Lung (tissue), 11 donors: ENCODE measurements at regions not wholly inside any gene's neighbourhood (a gene's known extent, or its start where the extent isn't known, plus 50 kb on each side); places are given as distances from the start of the nearest gene placed in this dataset.

Source experiments
- ATAC-seq: fragments of 200-7000 bp; cut with Tn5 transposase; one replicate; pipeline ENCODE4 v1.9.1; 2020; ENCODE audit warnings: moderate number of reproducible peaks; ENCODE audit not compliant: insufficient read depth, low FRiP score
- DNase-seq, 3 donors: peaks; one replicate each; pipeline ENCODE4 v3.0.0-alpha.2; 2013 to 2017
- H3K27ac ChIP-seq, 2 donors: one replicate each; pipeline ENCODE4 v1.5.1; 2013; ENCODE audit warnings: mild to moderate bottlenecking in 2 of 2, moderate library complexity in 2 of 2, control low read depth in 1 of 2, inconsistent platforms in 1 of 2, low read depth in 1 of 2, low read length in 1 of 2
- H3K27me3 ChIP-seq, 3 donors: one replicate each; pipeline ENCODE4 v1.5.1; 2013; ENCODE audit warnings: low read length in 2 of 3; ENCODE audit not compliant: control insufficient read depth in 3 of 3, insufficient read depth in 3 of 3
- H3K36me3 ChIP-seq, 4 donors: one replicate each; pipeline ENCODE4 v1.5.1; 2013; ENCODE audit warnings: low read length in 4 of 4, mild to moderate bottlenecking in 1 of 4, moderate library complexity in 1 of 4; ENCODE audit not compliant: control insufficient read depth in 4 of 4, insufficient read depth in 4 of 4
- H3K4me1 ChIP-seq, 5 donors: one replicate each; pipeline ENCODE4 v1.5.1; 2013; ENCODE audit warnings: low read length in 5 of 5, mild to moderate bottlenecking in 2 of 5, moderate library complexity in 1 of 5; ENCODE audit not compliant: control insufficient read depth in 5 of 5, insufficient read depth in 5 of 5
- H3K4me3 ChIP-seq: one replicate; pipeline ENCODE4 v1.5.1; 2013; ENCODE audit warnings: mild to moderate bottlenecking, control low read depth, moderate library complexity
- H3K9ac ChIP-seq, 2 donors: one replicate each; pipeline ENCODE4 v1.5.1; 2013; ENCODE audit warnings: low read length in 2 of 2, control low read depth in 1 of 2; ENCODE audit not compliant: insufficient read depth in 1 of 2
- H3K9me3 ChIP-seq, 4 donors: one replicate each; pipeline ENCODE4 v1.5.1; 2013; ENCODE audit warnings: low read length in 3 of 4, mild to moderate bottlenecking in 1 of 4, moderate library complexity in 1 of 4; ENCODE audit not compliant: control insufficient read depth in 4 of 4, insufficient read depth in 3 of 4
- WGBS, 2 donors: extraction: QIAGEN DNeasy Blood & Tissue Kit; methylation state at CpG; one replicate each; pipeline ENCODE4 v1.1.7; 2013; 5-methylcytosine and 5-hydroxymethylcytosine counted together
- TF ChIP-seq, protein P1 (sequence below): IDR thresholded peaks from 2 replicates; pipeline ENCODE4 v1.5.1; 2012; ENCODE audit warnings: mild to moderate bottlenecking; ENCODE audit errors: control extremely low read depth, extremely low read depth
- donor health status: control.
- donor health status: control.
- donor health status: Bipolar disorder and iron deficiency.
- donor health status: healthy.
- donor health status: DM: yes; HTN: yes; CAD: no.

DNA sequence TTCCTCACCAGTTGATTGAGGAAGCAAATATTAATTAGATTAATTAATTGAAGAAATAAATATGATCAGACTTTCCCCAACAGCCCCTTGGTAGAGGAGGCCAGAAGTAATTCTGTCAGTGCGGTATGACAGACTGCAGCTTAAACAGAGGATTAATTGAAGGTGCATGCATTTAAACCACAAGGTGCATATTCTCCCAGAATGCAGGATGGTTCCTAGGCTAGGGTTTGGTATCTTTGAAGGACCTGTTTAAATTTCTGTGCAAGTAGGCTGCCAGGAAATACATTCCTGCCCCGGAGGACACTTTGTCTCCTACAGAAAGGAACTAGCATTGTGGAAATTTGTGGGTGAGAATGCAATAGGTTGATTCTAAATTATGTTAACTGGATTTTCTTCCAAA lies 50.5 kb upstream of the PALM2AKAP2 start:
- H3K9ac ChIP-seq: no peak overlapping the region
- H3K27me3 ChIP-seq: no peaks in the 10 kb centered on the region
- H3K27ac ChIP-seq: no peak overlapping the region
- DNase-seq (no peak), ATAC-seq (no peak)
- 80 to 81% methylated on average over 2 of the region's 2 CpGs for WGBS, 2 donors
- peaks cover 0 to 2% (median 0%) of the 10 kb centered on the region in 4 donors for H3K9me3 ChIP-seq
- H3K4me1 ChIP-seq: peaks cover 0 to 19% (median 1%) of the 10 kb centered on the region in 5 donors
- TF ChIP-seq, protein P1, sequence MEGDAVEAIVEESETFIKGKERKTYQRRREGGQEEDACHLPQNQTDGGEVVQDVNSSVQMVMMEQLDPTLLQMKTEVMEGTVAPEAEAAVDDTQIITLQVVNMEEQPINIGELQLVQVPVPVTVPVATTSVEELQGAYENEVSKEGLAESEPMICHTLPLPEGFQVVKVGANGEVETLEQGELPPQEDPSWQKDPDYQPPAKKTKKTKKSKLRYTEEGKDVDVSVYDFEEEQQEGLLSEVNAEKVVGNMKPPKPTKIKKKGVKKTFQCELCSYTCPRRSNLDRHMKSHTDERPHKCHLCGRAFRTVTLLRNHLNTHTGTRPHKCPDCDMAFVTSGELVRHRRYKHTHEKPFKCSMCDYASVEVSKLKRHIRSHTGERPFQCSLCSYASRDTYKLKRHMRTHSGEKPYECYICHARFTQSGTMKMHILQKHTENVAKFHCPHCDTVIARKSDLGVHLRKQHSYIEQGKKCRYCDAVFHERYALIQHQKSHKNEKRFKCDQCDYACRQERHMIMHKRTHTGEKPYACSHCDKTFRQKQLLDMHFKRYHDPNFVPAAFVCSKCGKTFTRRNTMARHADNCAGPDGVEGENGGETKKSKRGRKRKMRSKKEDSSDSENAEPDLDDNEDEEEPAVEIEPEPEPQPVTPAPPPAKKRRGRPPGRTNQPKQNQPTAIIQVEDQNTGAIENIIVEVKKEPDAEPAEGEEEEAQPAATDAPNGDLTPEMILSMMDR: no peak
- H3K36me3 ChIP-seq: no peaks in the 10 kb centered on the region
- H3K4me3 ChIP-seq: no peak overlapping the region
